HT1080 (cell line): ENCODE measurements at regions not wholly inside any gene's neighbourhood (a gene's known extent, or its start where the extent isn't known, plus 50 kb on each side); places are given as distances from the start of the nearest gene placed in this dataset.
"Not testable (repeated sequence)": the region's sequence is repeated elsewhere in the genome, so short reads cannot be mapped to it uniquely, and the experiment has no call there.

Experiments used
- DNase-seq: peaks from one replicate; pipeline ENCODE4 v3.0.0-alpha.2; 2015; ENCODE audit warnings: low read depth

- no peak for DNase-seq
Measured at GRCh38 chr6:14550410-14550809, 432.8 kb downstream of the CD83 start.

- DNase-seq: no peak
Measured at GRCh38 chr6:14550822-14551221, 433.2 kb downstream of the CD83 start.

- DNase-seq: not testable (repeated sequence)
Measured at GRCh38 chr6:14551601-14552000, 434.0 kb downstream of the CD83 start.

- DNase-seq: no peak
Measured at GRCh38 chr6:14552891-14553290, 435.3 kb downstream of the CD83 start.

- no peak for DNase-seq
Measured at GRCh38 chr6:14553515-14553914, 435.9 kb downstream of the CD83 start.

- no peak for DNase-seq
Measured at GRCh38 chr6:14555804-14556203, 438.2 kb downstream of the CD83 start.

GRCh38 chr6:14559746-14560536, 442.4 kb downstream of the CD83 start:
- DNase-seq: no peak

- DNase-seq: not testable (repeated sequence)
Measured at GRCh38 chr6:14561563-14561962, 444.0 kb downstream of the CD83 start.

GRCh38 chr6:14567842-14568241, 450.3 kb downstream of the CD83 start:
- no peak for DNase-seq

GRCh38 chr6:14569394-14569793, 451.8 kb downstream of the CD83 start:
- no peak for DNase-seq

- not testable (repeated sequence) for DNase-seq
Measured at GRCh38 chr6:14569874-14570273, 452.3 kb downstream of the CD83 start.

GRCh38 chr6:14571001-14571400, 453.4 kb downstream of the CD83 start:
- no peak for DNase-seq

GRCh38 chr6:14571746-14572145, 454.2 kb downstream of the CD83 start:
- DNase-seq: no peak

GRCh38 chr6:14573267-14573666, 455.7 kb downstream of the CD83 start:
- no peak for DNase-seq

GRCh38 chr6:14573703-14574290, 456.2 kb downstream of the CD83 start:
- DNase-seq: no peak

- DNase-seq: no peak
Measured at GRCh38 chr6:14575961-14576360, 458.4 kb downstream of the CD83 start.

GRCh38 chr6:14578994-14579393, 461.4 kb downstream of the CD83 start:
- DNase-seq: no peak

- no peak for DNase-seq
Measured at GRCh38 chr6:14582749-14583148, 465.2 kb downstream of the CD83 start.

- DNase-seq: no peak
Measured at GRCh38 chr6:14583826-14584225, 466.3 kb downstream of the CD83 start.

GRCh38 chr6:14584450-14584849, 466.9 kb downstream of the CD83 start:
- DNase-seq: no peak

- DNase-seq: no peak
Measured at GRCh38 chr6:14585689-14586088, 468.1 kb downstream of the CD83 start.

- DNase-seq: no peak
Measured at GRCh38 chr6:14589175-14589574, 471.6 kb downstream of the CD83 start.

- DNase-seq: no peak
Measured at GRCh38 chr6:14590586-14590985, 473.0 kb downstream of the CD83 start.
